K562 (cell line): ENCODE measurements at regions not wholly inside any gene's neighbourhood (a gene's known extent, or its start where the extent isn't known, plus 50 kb on each side); places are given as distances from the start of the nearest gene placed in this dataset.

Source experiments
- ASH1L ChIP-seq: fragments of 450-650 bp; IDR thresholded peaks from 2 replicates; pipeline ENCODE4 v1.6.1; 2018; ENCODE audit warnings: borderline replicate concordance, mild to moderate bottlenecking, low read depth; ENCODE audit not compliant: partially characterized antibody
- ETS2 ChIP-seq: IDR thresholded peaks from 2 replicates; pipeline ENCODE4 v1.6.1; 2016; ENCODE audit warnings: borderline replicate concordance, missing genetic modification characterization, mild to moderate bottlenecking, moderate library complexity, missing compliant biosample characterization; ENCODE audit not compliant: poor library complexity, severe bottlenecking
- FOXK1 ChIP-seq: sonication (generic); formaldehyde crosslinking; IDR thresholded peaks from 2 replicates; pipeline ENCODE4 v1.8.0; 2022; ENCODE audit warnings: missing genetic modification reagents, mild to moderate bottlenecking, borderline replicate concordance
- FOXM1 ChIP-seq, 2 experiments: fragments of 450-650 bp in 1 of 2; sonication (generic) in 1 of 2; formaldehyde crosslinking in 1 of 2; IDR thresholded peaks; 2 replicates each; pipeline versions ENCODE4 v1.6.1 to v1.9.0; 2017 to 2022; ENCODE audit warnings: low read depth in 2 of 2, mild to moderate bottlenecking in 2 of 2, missing genetic modification reagents in 1 of 2, moderate library complexity in 1 of 2
- HDGF ChIP-seq: fragments of 450-650 bp; IDR thresholded peaks from 2 replicates; pipeline ENCODE4 v1.6.1; 2016
- LARP7 ChIP-seq: fragments of 450-650 bp; IDR thresholded peaks from 2 replicates; pipeline ENCODE4 v1.6.1; 2016
- POLR2AphosphoS5 ChIP-seq: IDR thresholded peaks from 2 replicates; pipeline ENCODE4 v1.6.1; 2011; ENCODE audit warnings: mild to moderate bottlenecking, low read depth, low read length, moderate library complexity; ENCODE audit not compliant: control insufficient read depth, insufficient read depth
- ZNF121 ChIP-seq: sonication (generic); formaldehyde crosslinking; conservative IDR thresholded peaks from 2 replicates; pipeline ENCODE4 v1.8.0; 2022; ENCODE audit warnings: missing genetic modification reagents
- ZNF263 ChIP-seq: sonication (generic); formaldehyde crosslinking; IDR thresholded peaks from 2 replicates; pipeline ENCODE4 v1.8.0; 2022; ENCODE audit warnings: mild to moderate bottlenecking, missing genetic modification reagents, borderline replicate concordance
- ZNF778 ChIP-seq: fragments of 450-650 bp; formaldehyde crosslinking; IDR thresholded peaks from 2 replicates; pipeline ENCODE4 v1.4.0; 2020; ENCODE audit warnings: mild to moderate bottlenecking, moderate library complexity
- TF ChIP-seq, protein P1 (sequence below): fragments of 250-450 bp; sonication (Bioruptor Pico); IDR thresholded peaks from 2 replicates; pipeline ENCODE4 v1.8.0; 2022; ENCODE audit warnings: moderate library complexity, mild to moderate bottlenecking, inconsistent platforms
- TF ChIP-seq, protein P2 (sequence below): conservative IDR thresholded peaks from 2 replicates; pipeline ENCODE4 v1.6.1; 2011; ENCODE audit warnings: low read depth, mild to moderate bottlenecking, low read length; ENCODE audit not compliant: control insufficient read depth
- TF ChIP-seq, protein P3 (sequence below), 3 experiments: IDR thresholded peaks in 2 of 3; conservative IDR thresholded peaks in 1 of 3; 2 replicates each; pipeline ENCODE4 v1.5.1; 2011 to 2012; ENCODE audit warnings: low read length in 3 of 3, mild to moderate bottlenecking in 3 of 3, control low read depth in 2 of 3, improper control_type of control experiment in 1 of 3, inconsistent platforms in 1 of 3, low read depth in 1 of 3, mixed read lengths in 1 of 3, moderate library complexity in 1 of 3; ENCODE audit not compliant: insufficient read depth in 2 of 3

DNA sequence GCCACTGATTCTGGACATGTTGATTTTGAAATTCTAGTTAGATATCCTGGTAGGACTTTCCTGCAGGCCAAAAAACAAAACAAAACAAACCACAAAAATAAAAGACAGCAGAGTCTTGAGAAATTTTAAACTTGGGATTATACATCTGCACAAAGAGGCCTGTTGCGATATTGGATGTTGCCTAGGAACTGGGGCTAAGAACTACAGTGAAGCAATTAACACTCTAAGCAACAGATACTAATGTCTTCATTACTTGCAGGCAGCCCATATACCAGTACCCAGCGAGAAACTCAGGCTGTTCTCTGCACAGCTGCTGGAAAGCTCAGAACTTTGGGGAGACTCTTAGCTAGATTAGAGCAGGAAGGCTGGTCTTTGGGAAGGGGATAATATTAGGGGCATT, 69.1 kb upstream of the SCOC start:
- TF ChIP-seq ZNF778 (CRISPR knock-in tag), result no peak
- no peak for TF ChIP-seq ZNF263 (CRISPR knock-in tag)
- TF ChIP-seq HDGF, result no peak
- TF ChIP-seq, protein P1, sequence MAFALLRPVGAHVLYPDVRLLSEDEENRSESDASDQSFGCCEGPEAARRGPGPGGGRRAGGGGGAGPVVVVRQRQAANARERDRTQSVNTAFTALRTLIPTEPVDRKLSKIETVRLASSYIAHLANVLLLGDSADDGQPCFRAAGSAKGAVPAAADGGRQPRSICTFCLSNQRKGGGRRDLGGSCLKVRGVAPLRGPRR (CRISPR knock-in tag), result no peak
- TF ChIP-seq, protein P2, sequence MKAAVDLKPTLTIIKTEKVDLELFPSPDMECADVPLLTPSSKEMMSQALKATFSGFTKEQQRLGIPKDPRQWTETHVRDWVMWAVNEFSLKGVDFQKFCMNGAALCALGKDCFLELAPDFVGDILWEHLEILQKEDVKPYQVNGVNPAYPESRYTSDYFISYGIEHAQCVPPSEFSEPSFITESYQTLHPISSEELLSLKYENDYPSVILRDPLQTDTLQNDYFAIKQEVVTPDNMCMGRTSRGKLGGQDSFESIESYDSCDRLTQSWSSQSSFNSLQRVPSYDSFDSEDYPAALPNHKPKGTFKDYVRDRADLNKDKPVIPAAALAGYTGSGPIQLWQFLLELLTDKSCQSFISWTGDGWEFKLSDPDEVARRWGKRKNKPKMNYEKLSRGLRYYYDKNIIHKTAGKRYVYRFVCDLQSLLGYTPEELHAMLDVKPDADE, result no peak
- TF ChIP-seq, protein P3, sequence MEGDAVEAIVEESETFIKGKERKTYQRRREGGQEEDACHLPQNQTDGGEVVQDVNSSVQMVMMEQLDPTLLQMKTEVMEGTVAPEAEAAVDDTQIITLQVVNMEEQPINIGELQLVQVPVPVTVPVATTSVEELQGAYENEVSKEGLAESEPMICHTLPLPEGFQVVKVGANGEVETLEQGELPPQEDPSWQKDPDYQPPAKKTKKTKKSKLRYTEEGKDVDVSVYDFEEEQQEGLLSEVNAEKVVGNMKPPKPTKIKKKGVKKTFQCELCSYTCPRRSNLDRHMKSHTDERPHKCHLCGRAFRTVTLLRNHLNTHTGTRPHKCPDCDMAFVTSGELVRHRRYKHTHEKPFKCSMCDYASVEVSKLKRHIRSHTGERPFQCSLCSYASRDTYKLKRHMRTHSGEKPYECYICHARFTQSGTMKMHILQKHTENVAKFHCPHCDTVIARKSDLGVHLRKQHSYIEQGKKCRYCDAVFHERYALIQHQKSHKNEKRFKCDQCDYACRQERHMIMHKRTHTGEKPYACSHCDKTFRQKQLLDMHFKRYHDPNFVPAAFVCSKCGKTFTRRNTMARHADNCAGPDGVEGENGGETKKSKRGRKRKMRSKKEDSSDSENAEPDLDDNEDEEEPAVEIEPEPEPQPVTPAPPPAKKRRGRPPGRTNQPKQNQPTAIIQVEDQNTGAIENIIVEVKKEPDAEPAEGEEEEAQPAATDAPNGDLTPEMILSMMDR (IDR thresholded peaks at IDR 0.05 in 2 of 3, conservative IDR thresholded peaks at IDR 0.05 in 1 of 3; ENCODE audit: insufficient read depth in 2 of 3, low read depth in 1 of 3, low read length in 3 of 3), result no peak
- TF ChIP-seq ETS2 (tag), result no peak
- TF ChIP-seq ASH1L, result no peak
- TF ChIP-seq FOXK1 (CRISPR knock-in tag), result no peak
- TF ChIP-seq LARP7, result no peak
- TF ChIP-seq FOXM1 (IDR thresholded peaks at IDR 0.05; ENCODE audit: low read depth), result no peak
- no peak for TF ChIP-seq FOXM1 (CRISPR knock-in tag; IDR thresholded peaks at IDR 0.05; ENCODE audit: low read depth)
- TF ChIP-seq POLR2AphosphoS5, result no peak
- TF ChIP-seq ZNF121 (CRISPR knock-in tag), result no peak
